Stimulated activated CD8-positive, alpha-beta memory T cell treated with anti-CD3 and anti-CD28 coated beads, Interleukin-12 subunit alpha, Interleukin-12 subunit beta, amount 100 ng/mL, for 1 hour (primary cell): ENCODE measurements at regions not wholly inside any gene's neighbourhood (a gene's known extent, or its start where the extent isn't known, plus 50 kb on each side); places are given as distances from the start of the nearest gene placed in this dataset.

Experiments used
- DNase-seq: peaks from one replicate; pipeline ENCODE4 v3.0.0-alpha.2; 2020; ENCODE audit warnings: low read depth

DNA sequence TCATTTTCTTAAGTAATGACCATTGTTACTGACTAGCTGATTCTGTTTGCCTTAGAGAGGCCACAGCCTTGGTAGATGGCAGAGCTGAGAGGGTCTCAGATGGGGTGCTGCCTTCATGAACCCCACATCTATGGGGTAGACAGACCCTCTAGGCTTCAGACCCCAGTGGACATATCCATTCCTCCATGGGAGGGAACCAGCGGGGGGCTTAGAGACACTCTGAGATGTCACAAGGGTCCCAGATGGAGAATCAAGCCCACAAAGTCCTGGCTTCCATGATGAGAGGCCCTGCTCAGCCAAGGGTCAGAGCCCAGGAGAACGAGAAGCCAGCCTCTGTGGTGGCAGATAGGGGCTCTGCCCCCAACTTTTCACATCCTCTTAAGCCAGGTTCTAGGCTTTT, 408.6 kb downstream of the TCERG1L start:
- no peak for DNase-seq

DNA sequence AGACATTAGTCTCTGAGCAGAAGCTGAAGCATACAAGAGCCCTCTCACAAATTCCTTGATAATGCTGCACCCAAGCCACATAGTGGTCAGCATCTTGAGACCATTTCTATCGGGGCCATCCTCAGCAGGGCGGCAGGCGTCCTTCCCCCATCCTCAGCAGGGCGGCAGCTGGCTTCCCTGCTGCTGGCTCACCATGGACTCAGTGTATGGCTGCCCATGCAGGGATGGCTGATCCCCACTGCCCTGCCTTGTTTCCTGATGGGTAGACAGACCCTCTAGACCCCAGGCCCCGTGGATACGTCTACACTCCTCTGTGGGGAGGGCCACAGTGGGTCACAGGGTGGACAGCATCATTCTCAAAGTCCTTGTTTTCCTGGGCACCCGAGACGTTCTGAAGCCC, 406.8 kb downstream of the TCERG1L start:
- no peak for DNase-seq

- no peak for DNase-seq
Measured at GRCh38 chr10:130905386-130905785, 406.1 kb downstream of the TCERG1L start.

DNA sequence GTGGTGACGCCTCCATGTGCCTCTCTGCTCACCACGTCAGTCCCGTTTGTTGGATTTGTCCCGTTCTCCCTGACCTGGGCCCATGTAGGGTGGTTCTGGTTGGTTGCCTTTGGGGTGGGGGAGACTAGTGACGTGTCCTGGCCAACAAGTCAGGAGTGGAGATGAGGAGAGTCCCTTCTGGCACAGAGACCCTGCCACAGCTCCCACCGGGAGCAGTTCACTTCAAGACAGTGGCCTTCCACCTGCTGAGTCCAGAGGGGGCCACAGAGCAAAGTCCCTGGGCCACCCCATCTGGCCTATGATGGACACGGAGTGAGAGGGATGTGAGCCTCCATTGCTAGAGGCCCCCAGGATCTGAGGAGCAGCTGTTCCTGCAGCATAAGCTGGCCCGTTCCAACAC, 405.6 kb downstream of the TCERG1L start:
- no peak for DNase-seq

DNA sequence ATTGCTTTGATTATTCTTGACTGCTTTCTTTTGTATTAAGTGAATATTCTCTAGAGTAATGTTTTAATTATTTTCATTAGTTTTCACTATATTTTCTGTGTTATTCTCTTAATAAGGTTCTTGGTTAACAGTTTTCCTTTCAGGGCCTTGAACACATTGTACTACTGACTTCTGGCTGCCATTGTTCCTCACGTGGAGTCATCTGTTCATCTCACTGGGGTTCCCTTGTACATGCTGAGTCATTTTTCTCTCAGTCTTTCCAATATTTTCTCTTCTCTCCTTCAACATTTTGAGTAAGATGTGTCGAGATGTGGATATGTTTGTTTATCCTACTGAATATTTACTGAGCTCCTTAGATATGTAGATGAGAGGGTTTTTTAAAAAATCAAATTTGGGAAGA, 400.7 kb downstream of the TCERG1L start:
- no peak for DNase-seq

- DNase-seq, result no peak
Measured at GRCh38 chr10:130913844-130914243, 397.7 kb downstream of the TCERG1L start.

DNA sequence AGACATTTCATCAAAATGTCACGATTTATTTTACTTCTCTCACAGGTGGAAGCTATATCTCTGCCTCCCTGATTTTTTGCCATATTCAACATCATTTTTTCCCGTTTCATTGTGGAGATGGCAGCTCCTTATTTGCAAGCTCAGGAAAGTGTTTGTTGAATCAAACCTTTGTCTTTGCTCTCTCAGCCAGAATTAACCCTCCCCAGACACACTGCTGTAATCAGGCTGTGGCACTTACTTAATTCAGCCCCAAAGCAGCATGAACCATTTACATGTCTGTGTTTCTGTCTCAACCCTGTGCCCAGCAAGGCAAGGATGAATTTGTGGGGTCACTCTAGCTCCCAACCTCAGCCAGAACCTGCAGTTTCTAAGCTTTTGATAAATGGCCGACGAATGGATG, 397.2 kb downstream of the TCERG1L start:
- DNase-seq, result no peak

- DNase-seq, result no peak
Measured at GRCh38 chr10:130915065-130915464, 396.5 kb downstream of the TCERG1L start.

GRCh38 chr10:130921461-130921860, 390.1 kb downstream of the TCERG1L start:
- DNase-seq, result no peak

DNA sequence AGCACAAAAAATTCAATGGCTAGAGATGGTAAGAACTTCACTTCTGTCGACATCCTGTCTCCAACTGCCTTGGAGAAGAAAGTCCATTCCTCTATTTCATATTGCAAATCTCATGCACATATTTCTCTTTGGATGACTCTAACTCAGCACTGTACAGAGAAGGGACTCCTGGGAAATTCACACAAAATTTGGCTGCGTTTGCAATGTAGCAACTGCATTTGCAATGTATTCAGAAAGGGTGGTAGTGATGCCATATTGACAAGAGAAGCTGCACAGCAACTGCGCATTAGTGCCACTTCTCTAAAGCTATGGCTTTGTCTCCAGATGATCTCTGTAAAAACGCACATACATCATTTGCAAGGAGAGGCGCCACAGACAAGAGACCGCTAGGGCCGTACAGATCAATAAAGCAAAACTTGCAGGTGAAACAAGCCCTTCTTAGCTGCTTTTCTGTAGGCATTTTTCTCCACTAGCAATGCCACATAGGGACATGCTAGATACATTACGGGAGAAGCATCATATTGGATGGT, 389.5 kb downstream of the TCERG1L start:
- no peak for DNase-seq

DNA sequence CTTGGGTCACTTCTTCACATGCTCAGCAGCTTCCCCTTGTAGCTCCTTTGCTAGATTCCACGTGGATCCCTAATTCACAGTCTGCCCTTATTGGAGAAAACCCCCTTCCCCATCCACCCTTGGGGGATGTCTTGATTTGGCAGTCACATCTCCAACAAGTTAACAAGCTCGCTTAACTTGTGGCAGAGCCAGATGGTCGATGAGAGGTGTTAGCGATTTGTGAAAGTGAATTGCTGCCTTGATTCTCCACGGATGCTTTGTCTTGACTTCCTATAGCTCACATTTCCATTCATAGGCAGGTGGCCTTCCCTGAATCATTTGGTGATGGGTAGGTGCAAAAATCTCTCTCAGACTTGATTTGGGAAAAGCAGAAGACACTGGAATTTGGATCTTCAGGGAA, 387.9 kb downstream of the TCERG1L start:
- no peak for DNase-seq

DNA sequence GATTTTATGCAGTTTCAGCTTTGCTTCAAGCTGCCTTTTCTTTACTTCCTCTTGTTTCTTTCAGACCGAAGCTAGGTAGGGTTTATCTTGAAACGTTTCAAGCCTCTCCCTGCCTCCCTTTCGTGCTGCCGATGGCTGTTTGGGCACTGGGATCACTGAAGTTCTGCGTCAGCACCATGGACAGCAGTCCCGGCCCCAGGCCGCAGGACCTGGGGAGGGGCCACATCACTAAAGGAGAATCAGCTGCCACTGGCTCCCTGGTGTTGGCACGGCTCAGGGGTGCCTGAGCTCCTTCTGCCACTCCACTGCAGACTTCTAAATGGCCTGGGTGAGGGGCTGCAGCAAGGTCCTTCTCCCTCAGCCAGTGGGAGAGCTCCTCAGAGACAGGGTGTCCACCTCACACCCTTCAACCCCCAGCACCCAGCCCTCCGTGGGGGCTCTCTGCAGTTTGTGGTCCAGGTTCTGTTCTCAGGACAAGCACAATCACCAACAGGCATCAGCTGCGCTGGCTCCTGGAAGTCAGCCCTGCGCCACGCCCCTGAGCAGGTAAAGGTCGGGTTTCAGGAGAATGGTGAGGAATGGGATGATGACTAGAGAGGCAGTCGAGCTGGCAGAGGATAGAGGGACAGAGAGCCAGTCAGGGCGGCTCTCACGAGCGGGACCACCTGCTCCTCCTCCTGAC, 387.2 kb downstream of the TCERG1L start:
- DNase-seq, result no peak

DNA sequence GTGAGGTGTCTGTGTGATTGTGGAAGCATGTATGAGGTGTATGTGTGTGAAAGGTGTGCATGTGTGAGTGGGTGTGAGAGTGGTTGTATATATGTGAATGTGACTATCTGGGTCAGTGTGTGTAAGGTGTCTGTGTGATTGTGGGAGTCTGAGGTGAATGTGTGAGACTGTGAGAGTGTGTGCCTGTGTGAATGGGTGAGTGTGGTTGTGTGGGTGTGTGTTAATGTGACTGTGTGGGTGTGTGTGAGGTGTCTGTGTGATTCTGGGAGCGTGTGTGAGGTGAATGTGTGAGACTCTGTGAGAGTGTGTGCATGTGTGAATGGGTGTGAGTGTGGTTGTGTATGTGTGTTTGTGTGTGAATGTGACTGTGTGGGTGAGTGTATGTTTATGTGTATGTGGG, 385.1 kb downstream of the TCERG1L start:
- no peak for DNase-seq

GRCh38 chr10:130927157-130927556, 384.4 kb downstream of the TCERG1L start:
- no peak for DNase-seq

DNA sequence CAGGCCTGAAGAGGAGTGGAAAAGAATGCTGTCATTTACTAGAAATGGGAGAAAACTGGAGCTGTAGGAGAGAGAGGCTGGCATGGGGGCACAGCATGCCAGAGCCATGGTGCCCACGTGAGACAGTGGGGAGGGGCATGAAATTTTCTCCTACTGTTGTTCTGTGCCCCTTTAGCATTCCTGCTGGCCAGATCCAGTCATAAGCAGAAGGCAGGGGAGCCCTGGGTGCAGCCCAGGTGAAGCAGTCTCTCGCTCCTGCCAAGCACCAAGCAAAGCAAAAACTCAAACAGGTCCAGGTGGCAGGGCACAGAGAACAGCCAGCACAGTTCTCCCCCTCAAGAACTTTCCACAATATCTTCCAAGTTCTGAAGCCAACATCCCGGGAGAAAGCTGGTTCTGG, 383.2 kb downstream of the TCERG1L start:
- no peak for DNase-seq

DNA sequence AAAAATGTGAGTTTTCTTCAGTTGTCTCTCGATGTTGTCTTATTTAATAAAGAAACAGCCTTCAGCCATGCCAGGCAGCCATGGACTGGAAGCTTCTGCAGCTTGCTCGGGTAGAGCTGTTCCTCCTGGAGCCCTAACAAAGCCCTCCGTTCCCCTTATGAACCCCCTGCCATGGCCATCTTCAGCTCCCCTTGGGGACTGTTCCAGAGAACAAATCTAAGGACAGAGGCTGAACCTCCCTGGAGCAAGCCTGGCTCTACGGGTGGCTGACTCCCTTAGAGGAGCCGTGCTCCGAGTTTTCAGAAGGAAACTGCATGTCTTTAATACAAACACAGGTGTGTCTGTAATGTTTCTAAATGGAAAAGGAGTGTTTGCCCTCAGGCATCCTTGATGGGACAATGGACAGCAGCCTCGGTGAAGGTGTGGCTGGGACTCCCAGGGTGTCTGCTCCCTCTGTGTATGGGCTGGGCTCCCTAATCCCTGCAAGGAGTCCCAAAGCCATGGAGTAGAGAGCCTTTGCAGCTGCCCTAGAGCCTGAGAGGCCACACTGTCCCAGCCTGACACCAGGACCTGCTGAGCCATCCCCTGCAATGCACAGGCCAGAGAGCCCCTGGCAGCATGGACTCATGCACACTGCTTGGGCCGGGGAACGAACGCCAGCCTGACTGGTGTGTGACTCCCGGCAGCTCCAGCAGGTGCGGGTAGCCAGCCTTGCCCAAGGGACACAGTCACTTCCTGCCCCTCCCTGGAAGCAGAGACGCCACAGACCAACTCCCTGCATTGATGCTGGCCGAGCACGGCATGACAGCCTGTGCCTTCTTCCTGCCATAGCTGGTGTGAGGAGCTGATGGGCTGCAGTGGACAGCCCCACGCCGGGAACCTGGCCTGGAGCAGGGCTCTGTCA, 381.8 kb downstream of the TCERG1L start:
- no peak for DNase-seq

DNA sequence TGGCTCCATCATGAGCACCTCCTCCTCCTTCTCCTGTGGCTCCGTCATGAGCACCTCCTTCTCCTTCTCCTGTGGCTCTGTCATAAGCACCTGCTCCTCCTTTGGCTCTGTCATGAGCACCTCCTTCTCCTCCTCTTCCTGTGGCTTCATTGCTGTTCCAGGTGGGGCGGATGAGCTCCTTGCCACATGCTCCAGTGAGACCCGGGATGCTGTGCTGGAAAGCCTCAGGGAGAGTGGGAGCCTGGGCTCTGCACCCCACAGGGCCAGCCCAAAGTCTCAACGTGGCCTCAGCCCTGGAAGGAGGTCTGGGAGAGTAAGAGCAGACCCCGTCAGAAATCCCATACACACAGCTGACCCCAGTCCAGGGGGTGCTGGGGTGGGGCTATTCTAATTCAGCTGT, 380.7 kb downstream of the TCERG1L start:
- no peak for DNase-seq

GRCh38 chr10:130931256-130931655, 380.3 kb downstream of the TCERG1L start:
- no peak for DNase-seq

DNA sequence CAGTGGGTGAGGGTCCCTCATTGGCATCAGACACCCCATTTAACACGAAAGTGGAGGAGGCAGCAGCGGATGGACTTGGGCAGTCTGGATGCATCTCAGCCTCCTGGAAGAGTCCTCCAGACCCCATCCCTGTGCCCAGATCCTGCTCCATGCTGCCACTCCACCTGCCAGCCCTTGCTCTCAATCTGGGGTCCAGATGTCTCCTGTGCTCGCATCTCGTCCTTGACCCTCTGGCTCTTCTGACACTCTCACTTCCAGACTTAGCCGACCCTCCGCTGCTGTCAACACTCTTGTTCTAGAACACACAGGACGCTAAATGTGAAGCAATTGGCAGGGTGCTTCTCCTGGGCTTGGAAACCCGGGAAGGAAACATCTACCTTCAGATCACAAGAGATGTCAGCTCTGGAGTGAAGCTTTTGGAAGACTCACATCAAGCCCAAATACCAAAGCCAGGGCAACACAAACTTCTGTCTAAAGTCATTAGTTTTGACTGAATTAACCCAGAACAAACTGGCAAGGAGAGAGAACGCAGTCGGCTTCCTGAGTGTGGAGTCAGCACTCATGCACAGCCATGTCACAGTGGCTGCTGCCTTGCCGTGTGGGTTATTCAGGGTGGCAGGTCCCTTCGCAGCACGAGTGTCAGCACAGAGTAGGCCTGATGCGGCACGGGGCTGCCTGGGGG, 379.1 kb downstream of the TCERG1L start:
- DNase-seq, result no peak

DNA sequence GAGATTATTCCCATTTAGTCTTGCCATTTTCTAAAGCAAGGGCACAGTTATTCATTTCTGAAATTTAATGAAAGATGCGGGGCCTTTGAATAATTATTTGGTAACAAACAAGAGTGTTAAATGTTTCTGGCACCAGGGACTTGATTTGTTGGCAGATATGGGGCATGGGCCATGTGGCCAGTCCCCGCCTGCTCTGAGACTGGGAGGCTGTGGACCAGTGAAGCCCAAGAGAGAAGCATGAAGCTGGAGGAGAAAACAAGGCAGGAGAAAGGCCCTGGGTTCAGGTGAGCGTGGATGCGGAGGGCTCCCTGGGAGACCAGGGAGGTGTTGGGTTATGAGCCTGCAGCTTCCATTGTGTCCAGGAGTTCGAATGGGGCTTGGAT, 378.5 kb downstream of the TCERG1L start:
- DNase-seq, result no peak

DNA sequence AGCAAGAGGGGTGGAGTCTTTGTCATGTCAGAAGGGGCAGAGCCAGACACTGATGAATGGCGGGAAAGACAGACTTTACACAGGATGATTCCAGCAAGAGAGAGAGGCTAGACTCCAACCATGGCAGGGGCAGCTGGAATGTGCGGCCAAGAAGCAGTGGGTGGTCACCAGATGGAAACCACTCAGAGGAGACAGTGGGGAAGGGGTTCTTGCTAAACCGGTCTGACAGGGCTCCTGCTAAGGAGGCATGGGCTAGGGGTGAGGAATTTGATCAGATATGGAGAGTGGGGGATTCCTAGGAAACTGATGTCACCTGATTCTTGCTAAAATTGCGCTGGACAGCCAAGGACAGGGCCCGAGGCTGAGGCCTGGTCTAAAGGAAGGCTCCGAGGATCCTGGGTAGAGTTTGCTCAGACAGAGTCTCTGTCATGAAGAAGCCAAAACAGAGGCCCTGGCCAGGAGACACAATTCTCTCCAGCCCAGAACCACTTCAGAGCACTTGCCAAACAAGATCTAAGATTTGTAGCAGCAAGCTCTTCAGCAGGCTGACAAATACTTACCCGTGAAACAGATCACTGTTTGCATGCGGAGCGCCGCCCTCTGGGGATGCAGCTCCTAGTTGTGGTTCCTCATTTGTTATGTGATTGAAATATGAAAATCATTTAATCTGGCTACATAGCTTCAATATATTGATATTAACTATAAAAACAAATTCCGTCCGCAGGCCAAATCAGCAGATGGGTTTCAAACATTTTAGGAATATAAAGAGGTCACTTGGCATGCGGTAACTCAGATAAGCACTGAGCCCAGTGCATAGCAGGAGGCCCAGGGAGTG, 377.0 kb downstream of the TCERG1L start:
- no peak for DNase-seq

DNA sequence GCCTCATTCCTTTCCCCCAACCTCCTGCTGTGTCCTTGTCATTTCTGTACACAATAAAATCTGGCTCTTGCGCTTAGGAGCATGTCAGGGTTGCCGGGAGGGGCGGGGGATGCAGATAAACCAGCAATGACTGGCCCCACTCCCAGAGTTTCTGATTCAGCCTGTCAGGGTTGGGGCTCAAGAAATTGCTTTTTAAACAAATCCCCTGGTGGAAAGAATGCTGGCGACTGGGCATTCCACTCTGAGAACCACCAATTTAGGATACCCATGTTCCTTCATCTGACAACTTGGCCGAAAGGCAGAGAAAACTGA, 376.4 kb downstream of the TCERG1L start:
- no peak for DNase-seq
